LHCN-M2 (cell line): ENCODE measurements at regions not wholly inside any gene's neighbourhood (a gene's known extent, or its start where the extent isn't known, plus 50 kb on each side); places are given as distances from the start of the nearest gene placed in this dataset.
"Not testable (repeated sequence)": the region's sequence is repeated elsewhere in the genome, so short reads cannot be mapped to it uniquely, and the experiment has no call there.

Experiments used
- DNase-seq: peaks from one replicate; pipeline ENCODE4 v3.0.0-alpha.2; 2012; ENCODE audit warnings: low read depth

GRCh38 chr6:28657769-28658465 lies 132.2 kb downstream of the GPX5 start:
- DNase-seq = peak; percentile 61

GRCh38 chr6:28658475-28659249 lies 133.0 kb downstream of the GPX5 start:
- no peak for DNase-seq

GRCh38 chr6:28659250-28659566 lies 133.5 kb downstream of the GPX5 start:
- no peak for DNase-seq

DNA sequence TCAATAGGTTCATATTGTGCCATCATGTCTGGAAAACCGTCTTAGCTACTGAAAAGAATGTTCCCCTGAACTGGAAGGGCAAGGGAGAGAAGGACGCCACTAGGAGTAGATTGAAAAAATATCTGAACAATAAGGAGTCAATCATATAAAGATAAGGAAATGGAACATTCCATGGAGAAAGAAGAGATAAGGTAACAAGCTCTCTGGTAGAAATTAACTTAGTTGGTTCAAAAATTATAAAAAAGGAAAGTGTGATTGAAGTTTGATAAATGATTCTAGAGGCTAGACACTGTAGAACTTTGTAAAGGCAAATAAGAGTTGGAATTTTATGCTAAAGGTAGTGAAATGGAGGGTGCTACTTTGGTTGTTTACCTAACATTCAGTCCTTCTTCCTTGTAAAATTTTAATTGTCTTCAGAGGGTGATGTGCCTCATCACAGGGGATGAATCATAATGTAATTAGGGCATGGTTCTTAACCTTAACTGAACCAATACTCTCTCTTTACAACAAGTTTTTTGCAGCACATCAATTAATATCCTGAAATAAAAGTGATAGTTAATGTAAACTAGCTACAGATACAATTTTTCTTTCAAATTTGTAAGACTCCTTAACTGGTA lies 135.5 kb downstream of the GPX5 start:
- DNase-seq = no peak

DNA sequence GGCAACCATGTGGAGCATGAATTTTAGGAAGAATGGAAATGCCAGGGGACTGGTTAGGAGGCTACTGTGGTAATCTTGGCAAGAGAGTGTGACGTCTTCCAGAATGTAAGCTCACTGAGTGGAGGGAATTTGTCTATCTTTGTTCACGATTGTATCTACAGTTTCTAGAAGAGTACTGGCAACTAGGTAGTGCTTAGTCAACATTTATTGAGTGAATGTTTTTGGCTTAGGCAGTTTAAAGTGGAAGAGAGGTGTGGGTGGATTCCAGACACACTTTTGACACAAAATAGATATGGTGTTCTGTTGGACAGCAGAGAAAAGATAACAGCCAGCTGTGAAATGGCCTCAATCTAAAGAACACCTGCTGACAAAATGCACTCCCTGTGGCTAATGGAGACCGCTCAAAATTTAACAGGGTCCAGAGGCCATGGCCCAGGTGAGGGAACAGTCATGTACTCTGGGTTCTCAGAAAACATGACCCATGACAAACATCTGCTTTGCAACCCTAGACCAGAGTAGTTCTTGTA lies 139.3 kb downstream of the GPX5 start:
- DNase-seq = no peak

GRCh38 chr6:28673417-28673786 lies 147.7 kb downstream of the GPX5 start:
- DNase-seq = no peak

- peak; percentile 70 for DNase-seq
Observed at GRCh38 chr6:28673787-28674671, 148.3 kb downstream of the GPX5 start.

DNA sequence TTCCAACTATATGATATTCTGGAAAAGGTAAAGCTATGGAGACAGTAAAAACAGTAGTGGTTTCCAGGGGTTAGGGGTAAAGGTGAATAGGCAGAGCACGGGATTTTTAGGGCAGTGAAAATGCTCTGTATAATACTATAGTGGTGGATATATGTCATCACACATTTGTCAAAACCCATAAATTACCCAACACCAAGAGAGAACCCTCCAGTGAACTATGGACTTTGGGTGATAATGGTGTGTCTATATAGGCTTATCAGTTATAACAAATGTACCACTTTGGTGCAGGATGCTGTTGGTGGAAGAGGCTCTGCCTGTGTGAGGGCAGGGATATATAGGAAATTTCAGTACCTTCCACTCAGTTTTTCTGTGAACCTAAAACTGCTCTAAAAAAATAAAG lies 149.9 kb downstream of the GPX5 start:
- DNase-seq = no peak

DNA sequence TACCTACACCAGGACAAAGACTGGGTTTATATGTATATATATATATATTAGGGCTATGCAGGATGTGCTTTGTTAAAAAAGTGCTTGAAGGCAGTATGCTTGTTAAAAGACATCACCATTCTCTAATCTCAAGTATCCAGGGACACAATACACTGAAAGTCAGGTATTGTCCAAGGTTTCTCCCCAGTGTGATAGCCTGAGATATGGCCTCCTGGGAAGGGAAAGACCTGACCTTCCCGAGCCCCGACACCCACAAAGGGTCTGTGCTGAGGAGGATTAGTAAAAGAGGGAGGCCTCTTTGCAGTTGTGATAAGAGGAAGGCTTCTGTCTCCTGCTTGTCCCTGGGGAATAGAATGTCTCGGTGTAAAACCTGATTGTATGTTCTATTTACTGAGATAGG lies 156.9 kb downstream of the GPX5 start:
- no peak for DNase-seq

- not testable (repeated sequence) for DNase-seq
Observed at GRCh38 chr6:28682956-28683685, 157.4 kb downstream of the GPX5 start.

DNA sequence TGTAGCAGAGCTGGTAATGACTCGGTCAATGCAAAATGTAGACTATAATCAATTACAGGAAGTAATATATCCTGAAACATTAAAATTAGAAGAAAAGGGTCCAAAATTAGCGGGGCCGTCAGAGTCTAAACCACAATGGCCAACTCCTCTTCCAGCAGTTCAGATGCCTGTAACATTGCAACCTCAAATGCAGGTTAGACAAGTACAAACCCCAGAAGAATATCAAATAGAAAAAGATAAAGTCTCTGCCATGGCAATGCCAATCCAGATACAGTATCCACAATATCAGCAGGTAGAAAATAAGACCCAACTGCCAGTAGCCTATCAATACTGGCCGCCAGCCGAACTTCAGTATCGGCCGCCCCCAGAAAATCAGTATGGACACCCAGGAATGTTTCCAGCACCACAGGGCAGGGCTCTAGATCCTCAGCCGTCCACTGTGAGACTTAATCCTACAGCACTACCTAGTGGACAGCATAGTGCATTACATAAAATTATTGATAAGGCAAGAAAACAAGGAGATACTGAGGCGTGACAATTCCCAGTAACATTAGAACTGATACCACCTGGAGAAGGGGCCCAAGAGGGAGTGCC lies 158.4 kb downstream of the GPX5 start:
- peak; percentile 43 for DNase-seq

DNA sequence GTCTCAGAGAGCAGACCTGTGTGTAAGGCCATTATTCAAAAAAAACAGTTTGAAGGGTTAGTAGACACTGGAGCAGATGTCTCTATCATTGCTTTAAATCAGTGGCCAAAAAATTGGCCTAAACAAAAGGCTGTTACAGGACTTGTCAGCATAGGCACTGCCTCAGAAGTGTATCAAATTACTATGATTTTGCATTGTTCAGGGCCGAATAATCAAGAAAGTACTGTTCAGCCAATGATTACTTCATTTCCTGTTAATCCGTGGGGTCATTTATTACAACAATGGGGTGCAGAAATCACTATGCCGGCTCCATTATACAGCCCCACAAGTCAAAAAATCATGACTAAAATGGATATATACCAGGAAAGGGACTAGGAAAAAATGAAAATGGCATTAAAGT lies 160.3 kb downstream of the GPX5 start:
- DNase-seq = not testable (repeated sequence)

GRCh38 chr6:28686446-28687027 lies 160.9 kb downstream of the GPX5 start:
- DNase-seq = peak; percentile 69

- DNase-seq = not testable (repeated sequence)
Observed at GRCh38 chr6:28687309-28687981, 161.8 kb downstream of the GPX5 start.

GRCh38 chr6:28691991-28692390 lies 166.3 kb downstream of the GPX5 start:
- not testable (repeated sequence) for DNase-seq

GRCh38 chr6:28693033-28693750 lies 167.5 kb downstream of the GPX5 start:
- peak; percentile 13 for DNase-seq

DNA sequence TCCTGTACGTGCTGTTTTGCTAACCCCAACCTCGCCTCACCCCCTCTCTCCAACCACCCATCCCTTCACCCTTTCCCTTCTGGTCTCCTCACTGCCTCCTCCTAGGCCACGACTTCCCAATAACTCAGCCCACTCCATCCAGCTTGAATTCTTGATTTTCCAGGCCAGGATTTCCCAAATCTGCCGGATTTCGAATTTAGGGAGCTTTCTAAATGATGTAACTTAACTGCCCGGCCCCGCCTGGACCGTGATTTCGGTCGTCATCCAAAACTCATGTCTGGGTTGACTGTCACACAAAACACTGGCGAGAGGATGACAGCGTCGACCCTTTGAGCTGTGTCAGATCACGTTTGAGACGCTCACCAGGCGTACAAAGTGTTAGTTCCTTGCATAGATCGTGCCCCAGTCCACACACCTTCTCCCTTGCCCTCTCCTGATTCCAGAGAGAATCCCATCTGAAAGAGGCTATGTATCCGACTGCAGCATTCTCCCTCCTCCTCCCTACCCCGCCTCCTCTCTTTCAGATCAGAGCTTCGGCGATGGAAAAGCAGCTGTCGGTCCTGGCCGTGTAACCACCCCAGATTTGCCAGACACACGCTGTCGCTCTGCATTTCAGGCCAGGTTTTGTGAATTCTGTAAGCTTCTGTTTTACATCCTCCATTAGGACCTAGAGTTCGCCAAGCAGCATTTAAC lies 168.2 kb downstream of the GPX5 start:
- DNase-seq = peak; percentile 24

- DNase-seq = peak; percentile 64
Observed at GRCh38 chr6:28695715-28696114, 170.0 kb downstream of the GPX5 start.
